Lower leg skin (tissue), 3 donors: ENCODE measurements at regions not wholly inside any gene's neighbourhood (a gene's known extent, or its start where the extent isn't known, plus 50 kb on each side); places are given as distances from the start of the nearest gene placed in this dataset.

Experiments used
- POLR2A ChIP-seq, 2 donors: fragments of 450-650 bp; IDR thresholded peaks; one replicate each; pipeline ENCODE4 v1.6.1; 2016 to 2017; ENCODE audit warnings: antibody characterized with exemption in 2 of 2, mild to moderate bottlenecking in 1 of 2, moderate library complexity in 1 of 2
- TF ChIP-seq, protein P1 (sequence below), 3 donors: fragments of 450-650 bp; IDR thresholded peaks; one replicate each; pipeline ENCODE4 v1.5.1; 2016; ENCODE audit warnings: antibody characterized with exemption in 3 of 3, mild to moderate bottlenecking in 3 of 3, moderate library complexity in 2 of 3

GRCh38 chr3:70614111-70614510 is 301.7 kb upstream of the MDFIC2 start:
- TF ChIP-seq, protein P1, sequence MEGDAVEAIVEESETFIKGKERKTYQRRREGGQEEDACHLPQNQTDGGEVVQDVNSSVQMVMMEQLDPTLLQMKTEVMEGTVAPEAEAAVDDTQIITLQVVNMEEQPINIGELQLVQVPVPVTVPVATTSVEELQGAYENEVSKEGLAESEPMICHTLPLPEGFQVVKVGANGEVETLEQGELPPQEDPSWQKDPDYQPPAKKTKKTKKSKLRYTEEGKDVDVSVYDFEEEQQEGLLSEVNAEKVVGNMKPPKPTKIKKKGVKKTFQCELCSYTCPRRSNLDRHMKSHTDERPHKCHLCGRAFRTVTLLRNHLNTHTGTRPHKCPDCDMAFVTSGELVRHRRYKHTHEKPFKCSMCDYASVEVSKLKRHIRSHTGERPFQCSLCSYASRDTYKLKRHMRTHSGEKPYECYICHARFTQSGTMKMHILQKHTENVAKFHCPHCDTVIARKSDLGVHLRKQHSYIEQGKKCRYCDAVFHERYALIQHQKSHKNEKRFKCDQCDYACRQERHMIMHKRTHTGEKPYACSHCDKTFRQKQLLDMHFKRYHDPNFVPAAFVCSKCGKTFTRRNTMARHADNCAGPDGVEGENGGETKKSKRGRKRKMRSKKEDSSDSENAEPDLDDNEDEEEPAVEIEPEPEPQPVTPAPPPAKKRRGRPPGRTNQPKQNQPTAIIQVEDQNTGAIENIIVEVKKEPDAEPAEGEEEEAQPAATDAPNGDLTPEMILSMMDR (IDR thresholded peaks at IDR 0.05), result no peak
- TF ChIP-seq POLR2A (IDR thresholded peaks at IDR 0.05), result no peak
